ENCODE measurements at regions not wholly inside any gene's neighbourhood (a gene's known extent, or its start where the extent isn't known, plus 50 kb on each side); places are given as distances from the start of the nearest gene placed in this dataset.

- TF ChIP-seq ZNF184 (tag by site-specific recombination; IDR thresholded peaks at IDR 0.05): no peak
- no peak for TF ChIP-seq ZNF48 (tag by site-specific recombination; IDR thresholded peaks at IDR 0.05)
- TF ChIP-seq PRDM6 (tag by site-specific recombination; IDR thresholded peaks at IDR 0.05): no peak
- TF ChIP-seq KLF9 (tag by site-specific recombination; IDR thresholded peaks at IDR 0.05; ENCODE audit: low read depth): no peak
- TF ChIP-seq ZNF221 (tag by site-specific recombination; IDR thresholded peaks at IDR 0.05; ENCODE audit: borderline replicate concordance): no peak
- TF ChIP-seq ZNF580 (tag by site-specific recombination; IDR thresholded peaks at IDR 0.05): no peak
Observed at GRCh38 chr9:2324742-2325141, 296.8 kb upstream of the VLDLR start (continued).

GRCh38 chr9:2332663-2333062 lies 288.9 kb upstream of the VLDLR start:
- TF ChIP-seq ZNF621 (tag by site-specific recombination; IDR thresholded peaks at IDR 0.05) (no peak), KLF8 (tag by site-specific recombination; IDR thresholded peaks at IDR 0.05) (no peak), ZNF530 (tag by site-specific recombination; IDR thresholded peaks at IDR 0.05; ENCODE audit: low read depth) (no peak), ZEB2 (tag by site-specific recombination; IDR thresholded peaks at IDR 0.05) (no peak), ZNF704 (tag by site-specific recombination; IDR thresholded peaks at IDR 0.05) (no peak), ZNF221 (tag by site-specific recombination; IDR thresholded peaks at IDR 0.05; ENCODE audit: borderline replicate concordance) (no peak), ZNF26 (tag by site-specific recombination; IDR thresholded peaks at IDR 0.05) (no peak), ZNF514 (tag by site-specific recombination; IDR thresholded peaks at IDR 0.05) (no peak), ZBTB26 (tag by site-specific recombination; optimal IDR thresholded peaks at IDR 0.05) (no peak), KLF9 (tag by site-specific recombination; IDR thresholded peaks at IDR 0.05; ENCODE audit: low read depth) (no peak), ZNF48 (tag by site-specific recombination; IDR thresholded peaks at IDR 0.05) (no peak), ZNF214 (tag by site-specific recombination; IDR thresholded peaks at IDR 0.05; ENCODE audit: borderline replicate concordance) (no peak), ZSCAN30 (tag by site-specific recombination; IDR thresholded peaks at IDR 0.05) (no peak), GLI2 (tag by site-specific recombination; IDR thresholded peaks at IDR 0.05; ENCODE audit: borderline replicate concordance, low read depth) (no peak), ZNF133 (tag by site-specific recombination; IDR thresholded peaks at IDR 0.05) (no peak), ZNF585B (tag by site-specific recombination; IDR thresholded peaks at IDR 0.05) (no peak), ZNF785 (tag by site-specific recombination; IDR thresholded peaks at IDR 0.05) (no peak), ZFP37 (tag by site-specific recombination; IDR thresholded peaks at IDR 0.05) (no peak), ZNF146 (tag by site-specific recombination; IDR thresholded peaks at IDR 0.05) (no peak)
- ChIA-PET CTCF (interaction anchor here (0.6 to 0.9 kb wide), 3 partner anchors 18 to 330 kb away, joined by 3 to 4 read pairs (median 3); no protein-coding TSS in a partner anchor), POLR2A (no interaction called here)

More at GRCh38 chr9:2332663-2333062, 288.9 kb upstream of the VLDLR start:
- H3K27ac ChIP-seq (ENCODE audit: extremely low read depth, low read depth, low read length): no peak overlapping the region
- no peaks in the 10 kb centered on the region for H3K4me1 ChIP-seq (ENCODE audit: control insufficient read depth, insufficient read depth, low read length)
- H3K36me3 ChIP-seq (ENCODE audit: control insufficient read depth in 2 of 2, insufficient read depth in 1 of 2, low read length in 2 of 2): no peaks in the 10 kb centered on the region
- no peak overlapping the region for H3K4me3 ChIP-seq (ENCODE audit: low read depth, low read length)
- no peaks in the 10 kb centered on the region for H3K9me3 ChIP-seq (ENCODE audit: control insufficient read depth, insufficient read depth, low read depth, low read length)
